ENCODE measurements at regions not wholly inside any gene's neighbourhood (a gene's known extent, or its start where the extent isn't known, plus 50 kb on each side); places are given as distances from the start of the nearest gene placed in this dataset.

- ATAC-seq (ENCODE audit: low read depth) (peak; percentile 9), DNase-seq (no peak)
- Histone ChIP-seq H3K4me3 (ENCODE audit: insufficient read depth, low read depth, low read length) (no peak overlapping the region), H3K27ac (ENCODE audit: insufficient read depth, low read length) (peak overlapping the region; percentile 56; the same call in 1 of the 2 replicates), H2AK5ac (ENCODE audit: low read depth, low read length) (no peak overlapping the region), H4K8ac (ENCODE audit: low read depth in 2 of 2, low read length in 2 of 2) (0 out of 4 replicates have a peak overlapping the region, but pooled peaks of 1 of the 2 experiments have one; percentile 0), H3K4me2 (ENCODE audit: low read depth, low read length) (peak overlapping the region; percentile 20; the same call in 1 of the 2 replicates), H3K9me1 (ENCODE audit: insufficient read depth, low read length) (no peaks in the 10 kb centered on the region), H3K9ac (ENCODE audit: low read depth, low read length) (no peak overlapping the region), H2BK120ac (ENCODE audit: low read depth, low read length) (peak overlapping the region; percentile 33; the same call in 1 of the 2 replicates), H3K4ac (ENCODE audit: low read depth, low read length) (no peak overlapping the region), H2BK5ac (ENCODE audit: low read depth, low read length, poor library complexity, severe bottlenecking) (peak overlapping the region; percentile 12), H2AK9ac (replicated peaks; ENCODE audit: low read depth, low read length, poor library complexity) (no peak overlapping the region), H3K23ac (ENCODE audit: low read depth, low read length) (0 out of 2 replicates have a peak overlapping the region, but pooled peaks have one; percentile 5), H3K27me3 (ENCODE audit: control insufficient read depth, insufficient read depth, low read length) (no peaks in the 10 kb centered on the region), H3K18ac (ENCODE audit: low read depth, low read length) (peak overlapping the region; percentile 71), H3K79me1 (ENCODE audit: low read depth in 1 of 2, low read length in 2 of 2) (no peaks in the 10 kb centered on the region), H2BK15ac (ENCODE audit: low read depth, low read length) (no peak overlapping the region), H3K36me3 (ENCODE audit: control insufficient read depth, insufficient read depth, low read length) (no peaks in the 10 kb centered on the region), H2BK20ac (ENCODE audit: low read depth, low read length) (no peak overlapping the region), H3K9me3 (ENCODE audit: control insufficient read depth, insufficient read depth, low read length) (no peaks in the 10 kb centered on the region), H4K91ac (ENCODE audit: insufficient read depth, low read depth, low read length) (no peak overlapping the region), H3K56ac (ENCODE audit: extremely low read depth, insufficient read depth, low read length) (no peak overlapping the region), H2AFZ (replicated peaks; ENCODE audit: low read length, poor library complexity) (no peak overlapping the region), H3K4me1 (ENCODE audit: control insufficient read depth, insufficient read depth, low read length) (peaks cover 17% of the 10 kb centered on the region), H4K20me1 (ENCODE audit: insufficient read depth, low read length) (no peaks in the 10 kb centered on the region), H3K14ac (replicated peaks; ENCODE audit: low read depth, low read length) (no peak overlapping the region), H4K5ac (ENCODE audit: low read depth, low read length) (peak overlapping the region; percentile 67; the same call in 1 of the 2 replicates)
- CTCF ChIA-PET, result no interaction called here
- no TSS peak for BruUV-seq (replicated peaks)
- dilution Hi-C loops (cut with HindIII; ENCODE audit: low sequenced_read_pairs, unreplicated experiment) (no loop called here), in situ Hi-C loops (cut with MboI; ENCODE audit: low sequenced_read_pairs) (no loop called here), intact Hi-C loops (cut with micrococcal nuclease) (loop anchor here (2.0 to 5.0 kb wide), 3 partner anchors 56 to 389 kb away; no protein-coding TSS in a partner anchor)
- POLR2A ChIA-PET (ENCODE audit: unreplicated experiment), result interaction anchor here (0.6 kb wide), 3 partner anchors 41 to 924 kb away, joined by 3 to 7 read pairs (median 6); no protein-coding TSS in a partner anchor
- TF ChIP-seq SMC3 (IDR thresholded peaks at IDR 0.05; ENCODE audit: low read depth, low read length), result no peak
Measured at GRCh38 chr10:76641215-76641614, 996.4 kb downstream of the KCNMA1 start.
